ENCODE measurements at regions not wholly inside any gene's neighbourhood (a gene's known extent, or its start where the extent isn't known, plus 50 kb on each side); places are given as distances from the start of the nearest gene placed in this dataset.

GRCh38 chr7:41346878-41347277 is 356.0 kb downstream of the INHBA start:
- no peak for TF ChIP-seq EP300 (IDR thresholded peaks at IDR 0.05)
- TF ChIP-seq CTCF (IDR thresholded peaks at IDR 0.05), result no peak
- TF ChIP-seq POLR2A (IDR thresholded peaks at IDR 0.05), result no peak
